ENCODE measurements at regions not wholly inside any gene's neighbourhood (a gene's known extent, or its start where the extent isn't known, plus 50 kb on each side); places are given as distances from the start of the nearest gene placed in this dataset.

- no peak for TF ChIP-seq CTCF (IDR thresholded peaks at IDR 0.05; ENCODE audit: unreplicated experiment)
- H3K36me3 Mint-ChIP-seq (ENCODE audit: insufficient read depth): no peaks in the 10 kb centered on the region
- no peaks in the 10 kb centered on the region for H3K9me3 Mint-ChIP-seq (ENCODE audit: low read depth)
- peaks cover 22% of the 10 kb centered on the region for H3K27me3 Mint-ChIP-seq
- H3K27ac Mint-ChIP-seq: no peak overlapping the region
- DNase-seq (ENCODE audit: low spot score, unreplicated experiment): no peak
- H3K4me1 Mint-ChIP-seq (ENCODE audit: low read depth): no peaks in the 10 kb centered on the region
- H3K4me3 Mint-ChIP-seq (ENCODE audit: low read depth): no peak overlapping the region
These were observed 415.6 kb downstream of the GADD45G start for GRCh38 chr9:90020276-90020871.

DNA sequence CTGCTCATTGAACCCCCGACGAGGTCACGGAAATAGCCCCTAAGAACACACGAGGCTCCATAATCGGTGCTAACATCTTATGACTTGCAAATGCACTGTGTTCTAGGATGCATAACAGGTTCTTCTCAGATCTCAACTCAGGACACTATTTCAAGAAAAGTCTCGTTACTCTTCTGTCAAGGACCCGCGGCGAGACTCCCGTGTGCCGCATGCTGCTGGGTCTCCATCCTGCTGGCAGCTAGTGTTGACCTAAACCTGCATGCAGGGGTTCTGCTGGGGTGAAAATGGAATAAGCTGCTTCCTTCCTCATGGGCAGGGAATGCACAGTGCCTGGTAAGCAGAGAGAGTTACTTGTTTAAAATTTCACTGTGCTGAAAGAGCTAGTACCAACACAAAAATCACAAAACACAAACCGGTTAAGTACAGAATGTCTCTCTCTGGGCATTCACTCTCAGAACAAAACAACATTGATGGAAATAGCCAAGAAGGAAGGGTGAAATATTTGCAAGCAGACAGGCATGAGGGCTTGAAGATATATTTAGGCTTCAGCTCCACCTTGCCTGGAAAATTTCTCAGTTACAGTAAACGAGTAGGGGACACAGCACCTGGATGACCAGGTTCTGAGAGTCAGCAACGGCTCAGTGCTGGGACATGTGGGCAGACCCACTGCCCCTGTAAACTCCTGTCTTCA, 416.5 kb downstream of the GADD45G start:
- peaks cover 22% of the 10 kb centered on the region for H3K27me3 Mint-ChIP-seq
- DNase-seq (ENCODE audit: low spot score, unreplicated experiment): no peak
- H3K4me1 Mint-ChIP-seq (ENCODE audit: low read depth): no peaks in the 10 kb centered on the region
- TF ChIP-seq CTCF (IDR thresholded peaks at IDR 0.05; ENCODE audit: unreplicated experiment): no peak
- no peak overlapping the region for H3K4me3 Mint-ChIP-seq (ENCODE audit: low read depth)
- H3K9me3 Mint-ChIP-seq (ENCODE audit: low read depth): no peaks in the 10 kb centered on the region
- no peaks in the 10 kb centered on the region for H3K36me3 Mint-ChIP-seq (ENCODE audit: insufficient read depth)
- H3K27ac Mint-ChIP-seq: no peak overlapping the region

GRCh38 chr9:90022474-90022873, 417.7 kb downstream of the GADD45G start:
- H3K27me3 Mint-ChIP-seq: peaks cover 19% of the 10 kb centered on the region
- no peaks in the 10 kb centered on the region for H3K36me3 Mint-ChIP-seq (ENCODE audit: insufficient read depth)
- no peak for DNase-seq (ENCODE audit: low spot score, unreplicated experiment)
- H3K4me3 Mint-ChIP-seq (ENCODE audit: low read depth): no peak overlapping the region
- H3K27ac Mint-ChIP-seq: no peak overlapping the region
- no peaks in the 10 kb centered on the region for H3K4me1 Mint-ChIP-seq (ENCODE audit: low read depth)
- H3K9me3 Mint-ChIP-seq (ENCODE audit: low read depth): no peaks in the 10 kb centered on the region
- TF ChIP-seq CTCF (IDR thresholded peaks at IDR 0.05; ENCODE audit: unreplicated experiment): no peak

DNA sequence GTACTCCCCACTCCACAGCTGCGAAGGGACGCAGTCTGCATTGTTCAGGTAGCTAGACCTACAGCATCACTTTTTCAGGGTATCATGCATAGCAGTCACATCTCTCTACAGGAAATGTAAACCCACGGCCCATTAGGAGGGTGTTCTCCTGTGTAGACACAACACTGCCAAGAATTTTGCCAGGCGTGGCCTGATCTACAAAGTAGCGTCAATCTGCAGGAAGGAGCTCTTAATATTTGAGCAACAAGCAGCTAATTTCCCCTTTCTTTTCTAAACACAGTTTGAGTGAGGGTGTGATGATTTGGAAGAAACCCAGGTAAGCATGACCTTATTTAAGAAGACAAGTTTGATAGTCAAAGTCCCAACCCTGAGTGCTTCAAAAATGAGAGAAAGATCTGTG, 419.0 kb downstream of the GADD45G start:
- TF ChIP-seq CTCF (IDR thresholded peaks at IDR 0.05; ENCODE audit: unreplicated experiment): no peak
- Mint-ChIP-seq H3K4me1 (ENCODE audit: low read depth) (no peaks in the 10 kb centered on the region), H3K36me3 (ENCODE audit: insufficient read depth) (no peaks in the 10 kb centered on the region), H3K9me3 (ENCODE audit: low read depth) (no peaks in the 10 kb centered on the region), H3K27me3 (peaks cover 18% of the 10 kb centered on the region), H3K4me3 (ENCODE audit: low read depth) (no peak overlapping the region), H3K27ac (no peak overlapping the region)
- no peak for DNase-seq (ENCODE audit: low spot score, unreplicated experiment)

- Mint-ChIP-seq H3K4me3 (ENCODE audit: low read depth) (no peak overlapping the region), H3K27me3 (peaks cover 18% of the 10 kb centered on the region), H3K27ac (no peak overlapping the region), H3K9me3 (ENCODE audit: low read depth) (no peaks in the 10 kb centered on the region), H3K36me3 (ENCODE audit: insufficient read depth) (no peaks in the 10 kb centered on the region), H3K4me1 (ENCODE audit: low read depth) (no peaks in the 10 kb centered on the region)
- DNase-seq (ENCODE audit: low spot score, unreplicated experiment): no peak
- TF ChIP-seq CTCF (IDR thresholded peaks at IDR 0.05; ENCODE audit: unreplicated experiment): no peak
These were observed 419.6 kb downstream of the GADD45G start for GRCh38 chr9:90024409-90024808.
